Prostate gland (tissue), 2 donors: ENCODE measurements at regions not wholly inside any gene's neighbourhood (a gene's known extent, or its start where the extent isn't known, plus 50 kb on each side); places are given as distances from the start of the nearest gene placed in this dataset.

Experiments
- CTCF ChIP-seq, 4 experiments: fragments of 200-600 bp in 2 of 4; fragments of 450-650 bp in 2 of 4; sonication (generic) in 2 of 4; IDR thresholded peaks; 1 replicate in 3 of 4; 2 replicates in 1 of 4; pipeline ENCODE4 v1.5.1; 2016 to 2019; ENCODE audit warnings: antibody characterized with exemption in 4 of 4, mild to moderate bottlenecking in 2 of 4, moderate library complexity in 2 of 4
- POLR2A ChIP-seq: fragments of 450-650 bp; IDR thresholded peaks from one replicate; pipeline ENCODE4 v1.6.1; 2016; ENCODE audit warnings: antibody characterized with exemption, mild to moderate bottlenecking
- POLR2AphosphoS5 ChIP-seq: sonication (generic); formaldehyde crosslinking; IDR thresholded peaks from one replicate; pipeline ENCODE4 v1.6.1; 2017; ENCODE audit warnings: antibody characterized with exemption

GRCh38 chr18:46364048-46364447 lies 259.9 kb downstream of the HAUS1 start:
- no peak for TF ChIP-seq POLR2AphosphoS5
- TF ChIP-seq CTCF (IDR thresholded peaks at IDR 0.05) = no peak
- TF ChIP-seq POLR2A = no peak
